Activated CD4-positive, alpha-beta T cell treated with anti-CD3 and anti-CD28 coated beads, Interleukin-2, Interleukin-4, amounts not matched to agents 100 ng/mL and 50 ng/mL, durations not matched to agents 16 hours and 8 hours (primary cell): ENCODE measurements at regions not wholly inside any gene's neighbourhood (a gene's known extent, or its start where the extent isn't known, plus 50 kb on each side); places are given as distances from the start of the nearest gene placed in this dataset.

Experiments used
- DNase-seq: peaks from one replicate; pipeline ENCODE4 v3.0.0-alpha.2; 2020; ENCODE audit warnings: low spot score

- no peak for DNase-seq
These were observed 348.6 kb upstream of the GRM7 start for GRCh38 chr3:6512172-6512800.

- no peak for DNase-seq
These were observed 344.8 kb upstream of the GRM7 start for GRCh38 chr3:6516143-6516542.

- peak; percentile 16 for DNase-seq
These were observed 344.2 kb upstream of the GRM7 start for GRCh38 chr3:6516694-6517093.

GRCh38 chr3:6518709-6519345 lies 342.1 kb upstream of the GRM7 start:
- DNase-seq = no peak

- no peak for DNase-seq
These were observed 339.4 kb upstream of the GRM7 start for GRCh38 chr3:6521369-6522113.

- no peak for DNase-seq
These were observed 338.7 kb upstream of the GRM7 start for GRCh38 chr3:6522191-6522590.

- no peak for DNase-seq
These were observed 337.9 kb upstream of the GRM7 start for GRCh38 chr3:6523043-6523442.

GRCh38 chr3:6524479-6524878 lies 336.4 kb upstream of the GRM7 start:
- no peak for DNase-seq

GRCh38 chr3:6526321-6526720 lies 334.6 kb upstream of the GRM7 start:
- no peak for DNase-seq

- no peak for DNase-seq
These were observed 334.1 kb upstream of the GRM7 start for GRCh38 chr3:6526861-6527260.

GRCh38 chr3:6528951-6529350 lies 332.0 kb upstream of the GRM7 start:
- DNase-seq = no peak

- no peak for DNase-seq
These were observed 329.8 kb upstream of the GRM7 start for GRCh38 chr3:6531153-6531552.

GRCh38 chr3:6532101-6532500 lies 328.8 kb upstream of the GRM7 start:
- DNase-seq = no peak

GRCh38 chr3:6540981-6541380 lies 319.9 kb upstream of the GRM7 start:
- DNase-seq = no peak

GRCh38 chr3:6542795-6543194 lies 318.1 kb upstream of the GRM7 start:
- DNase-seq = no peak

- no peak for DNase-seq
These were observed 311.6 kb upstream of the GRM7 start for GRCh38 chr3:6549296-6549695.

- DNase-seq = no peak
These were observed 309.8 kb upstream of the GRM7 start for GRCh38 chr3:6551165-6551564.

GRCh38 chr3:6560259-6560658 lies 300.7 kb upstream of the GRM7 start:
- DNase-seq = no peak

- no peak for DNase-seq
These were observed 293.7 kb upstream of the GRM7 start for GRCh38 chr3:6567241-6567640.

GRCh38 chr3:6568999-6569493 lies 291.9 kb upstream of the GRM7 start:
- no peak for DNase-seq

GRCh38 chr3:6571448-6571847 lies 289.5 kb upstream of the GRM7 start:
- DNase-seq = no peak

- no peak for DNase-seq
These were observed 283.3 kb upstream of the GRM7 start for GRCh38 chr3:6577584-6577983.

GRCh38 chr3:6578526-6578925 lies 282.4 kb upstream of the GRM7 start:
- no peak for DNase-seq
